Hepatocyte (in vitro differentiated cells): ENCODE measurements at regions not wholly inside any gene's neighbourhood (a gene's known extent, or its start where the extent isn't known, plus 50 kb on each side); places are given as distances from the start of the nearest gene placed in this dataset.
A peak's percentile ranks its signal among the peaks of the same experiment; 100 is the strongest.
"Not testable (repeated sequence)": the region's sequence is repeated elsewhere in the genome, so short reads cannot be mapped to it uniquely, and the experiment has no call there.

ENCODE experiments used
- DNase-seq: peaks from one replicate; pipeline ENCODE4 v3.0.0-alpha.2; 2016; ENCODE audit warnings: low spot score
- H2AFZ ChIP-seq: fragments of 200-600 bp; sonication (generic); 2 replicates; pipeline ENCODE4 v1.6.0; 2016; ENCODE audit warnings: antibody characterized with exemption, mild to moderate bottlenecking
- H3K27ac ChIP-seq: fragments of 200-600 bp; sonication (generic); 2 replicates; pipeline ENCODE4 v1.5.1; 2016; ENCODE audit warnings: mild to moderate bottlenecking
- H3K27me3 ChIP-seq: fragments of 200-600 bp; sonication (generic); 2 replicates; pipeline ENCODE4 v1.6.1; 2016
- H3K36me3 ChIP-seq: fragments of 200-600 bp; sonication (generic); replicated peaks from 2 replicates; pipeline ENCODE4 v1.5.1; 2016; ENCODE audit warnings: low read depth; ENCODE audit not compliant: insufficient read depth
- H3K4me1 ChIP-seq: fragments of 200-600 bp; sonication (generic); 2 replicates; pipeline ENCODE4 v1.5.1; 2016; ENCODE audit warnings: mild to moderate bottlenecking, moderate library complexity; ENCODE audit not compliant: insufficient read depth
- H3K4me2 ChIP-seq: fragments of 200-600 bp; sonication (generic); 2 replicates; pipeline ENCODE4 v1.6.0; 2016
- H3K4me3 ChIP-seq: fragments of 200-600 bp; sonication (generic); 2 replicates; pipeline ENCODE4 v1.5.1; 2016; ENCODE audit warnings: mild to moderate bottlenecking
- H3K79me2 ChIP-seq: fragments of 200-600 bp; sonication (generic); 2 replicates; pipeline ENCODE4 v1.6.0; 2017; ENCODE audit warnings: mild to moderate bottlenecking
- H3K9me2 ChIP-seq: fragments of 200-600 bp; sonication (generic); replicated peaks from 2 replicates; pipeline ENCODE4 v1.6.0; 2017; ENCODE audit warnings: mild to moderate bottlenecking; ENCODE audit not compliant: insufficient read depth
- H3K9me3 ChIP-seq: fragments of 200-600 bp; sonication (generic); 2 replicates; pipeline ENCODE4 v1.5.1; 2016; ENCODE audit warnings: low read depth, mild to moderate bottlenecking
- H4K20me1 ChIP-seq: fragments of 200-600 bp; sonication (generic); 2 replicates; pipeline ENCODE4 v1.6.0; 2016; ENCODE audit warnings: mild to moderate bottlenecking; ENCODE audit not compliant: insufficient read depth, poor library complexity, severe bottlenecking
- EZH2 ChIP-seq: fragments of 200-600 bp; sonication (generic); IDR thresholded peaks from 2 replicates; pipeline ENCODE4 v1.6.1; 2016; ENCODE audit warnings: antibody characterized with exemption, mild to moderate bottlenecking, borderline replicate concordance
- EZH2phosphoT487 ChIP-seq: fragments of 200-600 bp; sonication (generic); IDR thresholded peaks from one replicate; pipeline ENCODE4 v1.6.1; 2018; ENCODE audit warnings: antibody characterized with exemption, mild to moderate bottlenecking, low read depth, moderate library complexity; ENCODE audit not compliant: unreplicated experiment, severe bottlenecking
- WGBS: methylation state at CpG from one replicate; pipeline ENCODE4 v1.1.6; 2016; ENCODE audit warnings: low lambda C conversion rate; ENCODE audit errors: missing lambda C conversion rate; 5-methylcytosine and 5-hydroxymethylcytosine counted together
- TF ChIP-seq, protein P1 (sequence below): fragments of 200-600 bp; sonication (generic); IDR thresholded peaks from 2 replicates; pipeline ENCODE4 v1.5.1; 2016; ENCODE audit warnings: antibody characterized with exemption, mild to moderate bottlenecking; ENCODE audit not compliant: poor library complexity

- H4K20me1 ChIP-seq = no peaks in the 10 kb centered on the region
- TF ChIP-seq, protein P1, sequence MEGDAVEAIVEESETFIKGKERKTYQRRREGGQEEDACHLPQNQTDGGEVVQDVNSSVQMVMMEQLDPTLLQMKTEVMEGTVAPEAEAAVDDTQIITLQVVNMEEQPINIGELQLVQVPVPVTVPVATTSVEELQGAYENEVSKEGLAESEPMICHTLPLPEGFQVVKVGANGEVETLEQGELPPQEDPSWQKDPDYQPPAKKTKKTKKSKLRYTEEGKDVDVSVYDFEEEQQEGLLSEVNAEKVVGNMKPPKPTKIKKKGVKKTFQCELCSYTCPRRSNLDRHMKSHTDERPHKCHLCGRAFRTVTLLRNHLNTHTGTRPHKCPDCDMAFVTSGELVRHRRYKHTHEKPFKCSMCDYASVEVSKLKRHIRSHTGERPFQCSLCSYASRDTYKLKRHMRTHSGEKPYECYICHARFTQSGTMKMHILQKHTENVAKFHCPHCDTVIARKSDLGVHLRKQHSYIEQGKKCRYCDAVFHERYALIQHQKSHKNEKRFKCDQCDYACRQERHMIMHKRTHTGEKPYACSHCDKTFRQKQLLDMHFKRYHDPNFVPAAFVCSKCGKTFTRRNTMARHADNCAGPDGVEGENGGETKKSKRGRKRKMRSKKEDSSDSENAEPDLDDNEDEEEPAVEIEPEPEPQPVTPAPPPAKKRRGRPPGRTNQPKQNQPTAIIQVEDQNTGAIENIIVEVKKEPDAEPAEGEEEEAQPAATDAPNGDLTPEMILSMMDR = no peak
- TF ChIP-seq EZH2 (no peak), EZH2phosphoT487 (no peak)
- H3K27me3 ChIP-seq = no peaks in the 10 kb centered on the region
- peaks cover 37% of the 10 kb centered on the region for H3K4me1 ChIP-seq
- peak overlapping the region; percentile 4 for H3K4me2 ChIP-seq
- H3K4me3 ChIP-seq = no peak overlapping the region
- DNase-seq = peak; percentile 30
- no peaks in the 10 kb centered on the region for H3K79me2 ChIP-seq
- no peaks in the 10 kb centered on the region for H3K36me3 ChIP-seq
- H3K9me2 ChIP-seq = no peaks in the 10 kb centered on the region
- H3K9me3 ChIP-seq = no peaks in the 10 kb centered on the region
- 15% methylated on average over 1 of the region's 1 CpG for WGBS
- no peak overlapping the region for H2AFZ ChIP-seq
- peak overlapping the region; percentile 69 for H3K27ac ChIP-seq
Observed at GRCh38 chr12:105445649-105446048, 115.2 kb downstream of the C12orf75 start.

DNA sequence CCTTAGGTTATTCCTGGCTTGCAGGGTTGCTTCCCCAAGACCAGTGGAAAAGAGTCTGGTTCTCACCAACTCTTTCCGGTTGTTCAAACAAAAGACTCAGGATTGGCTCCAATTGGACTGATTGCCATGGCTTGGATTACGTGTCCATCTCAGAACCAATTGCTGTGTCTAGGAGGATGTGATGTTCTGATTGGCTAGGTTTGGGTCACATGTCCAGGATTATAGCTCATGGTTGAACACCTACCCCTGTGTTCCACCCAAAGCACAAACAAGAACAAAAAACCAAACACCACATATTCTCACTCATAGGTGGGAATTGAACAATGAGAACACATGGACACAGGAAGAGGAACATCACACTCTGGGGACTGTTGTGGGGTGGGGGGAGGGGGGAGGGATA is 116.0 kb downstream of the C12orf75 start:
- not testable (repeated sequence) for H3K9me2 ChIP-seq, H3K4me3 ChIP-seq, H2AFZ ChIP-seq, H3K79me2 ChIP-seq, H3K27me3 ChIP-seq, DNase-seq, H3K36me3 ChIP-seq, H4K20me1 ChIP-seq, H3K9me3 ChIP-seq, H3K4me2 ChIP-seq
- Histone ChIP-seq H3K27ac (peak overlapping the region; percentile 69), H3K4me1 (peaks cover 37% of the 10 kb centered on the region)
- WGBS = 97% methylated on average over 2 of the region's 2 CpGs

DNA sequence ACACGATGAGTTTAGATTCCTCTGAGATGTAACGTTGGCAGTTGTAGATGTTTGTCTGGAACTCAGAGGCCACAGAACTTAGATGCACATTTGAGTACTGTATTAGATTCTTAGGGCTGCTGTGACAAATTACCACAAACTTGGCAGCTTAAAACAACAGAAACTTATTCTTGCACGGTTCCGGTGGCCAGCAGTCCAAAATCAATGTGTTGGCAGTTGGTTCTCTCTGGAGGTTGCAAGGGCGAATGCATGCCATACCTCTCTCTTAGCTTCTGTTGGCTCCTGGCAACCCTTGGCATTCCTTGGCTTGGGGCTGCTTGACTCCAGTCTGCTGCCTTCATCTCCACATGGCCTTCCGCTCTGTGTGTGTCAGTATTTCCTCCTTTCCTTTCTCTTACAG is 118.9 kb downstream of the C12orf75 start:
- Histone ChIP-seq H3K4me3 (no peak overlapping the region), H3K36me3 (no peaks in the 10 kb centered on the region), H2AFZ (no peak overlapping the region), H3K27ac (no peak overlapping the region), H3K4me2 (no peak overlapping the region), H3K9me2 (no peaks in the 10 kb centered on the region), H3K9me3 (no peaks in the 10 kb centered on the region), H3K79me2 (no peaks in the 10 kb centered on the region), H3K27me3 (no peaks in the 10 kb centered on the region), H3K4me1 (peaks cover 19% of the 10 kb centered on the region), H4K20me1 (no peaks in the 10 kb centered on the region)
- no peak for DNase-seq
- no peak for TF ChIP-seq EZH2phosphoT487
- TF ChIP-seq EZH2 = no peak
- TF ChIP-seq, protein P1 = no peak
- whole genome bisulfite sequencing = 97% methylated on average over 6 of the region's 6 CpGs

DNA sequence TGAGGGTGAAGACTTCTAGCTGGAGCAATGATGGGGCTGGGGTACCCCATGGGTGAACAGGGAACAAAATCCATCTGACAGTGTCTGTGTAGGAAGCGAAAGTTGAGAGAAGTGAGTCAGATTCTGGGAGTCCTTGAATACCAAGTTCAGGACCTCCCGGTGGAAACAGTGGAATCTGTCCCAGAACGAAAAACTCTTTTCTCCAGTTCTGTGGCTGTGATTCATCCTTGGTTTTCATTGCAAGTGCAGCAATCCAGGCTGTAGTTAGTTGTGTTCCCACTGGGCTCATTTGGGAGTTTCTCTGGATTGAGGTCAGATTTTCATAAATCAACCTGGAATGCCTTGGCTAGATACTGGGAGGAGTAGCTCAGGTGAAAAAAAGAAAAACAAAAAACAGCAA is 120.7 kb downstream of the C12orf75 start:
- Histone ChIP-seq H4K20me1 (no peaks in the 10 kb centered on the region), H3K4me1 (peaks cover 2% of the 10 kb centered on the region), H3K36me3 (no peaks in the 10 kb centered on the region), H3K27me3 (no peaks in the 10 kb centered on the region), H2AFZ (no peak overlapping the region), H3K9me2 (no peaks in the 10 kb centered on the region), H3K4me2 (no peak overlapping the region), H3K27ac (no peak overlapping the region), H3K9me3 (no peaks in the 10 kb centered on the region), H3K4me3 (no peak overlapping the region), H3K79me2 (no peaks in the 10 kb centered on the region)
- WGBS = 81% methylated on average over 3 of the region's 3 CpGs
- no peak for DNase-seq
- TF ChIP-seq EZH2phosphoT487 (no peak), EZH2 (no peak)
- TF ChIP-seq, protein P1 = no peak
